ENCODE measurements at regions not wholly inside any gene's neighbourhood (a gene's known extent, or its start where the extent isn't known, plus 50 kb on each side); places are given as distances from the start of the nearest gene placed in this dataset.

GRCh38 chr13:97057176-97057575 is 62.9 kb upstream of the OXGR1 start:
- no peak for DNase-seq (ENCODE audit: low read depth in 2 of 2)

GRCh38 chr13:97058391-97058790 is 64.1 kb upstream of the OXGR1 start:
- no peak for DNase-seq (ENCODE audit: low read depth in 2 of 2)

GRCh38 chr13:97058926-97059325 is 64.7 kb upstream of the OXGR1 start:
- DNase-seq (ENCODE audit: low read depth in 2 of 2), result no peak

- no peak for DNase-seq (ENCODE audit: low read depth in 2 of 2)
These were observed 73.0 kb upstream of the OXGR1 start for GRCh38 chr13:97067017-97067895.

- DNase-seq (ENCODE audit: low read depth in 2 of 2), result no peak
These were observed 73.9 kb upstream of the OXGR1 start for GRCh38 chr13:97068151-97068550.

- no peak for DNase-seq (ENCODE audit: low read depth in 2 of 2)
These were observed 75.0 kb upstream of the OXGR1 start for GRCh38 chr13:97069050-97069815.

GRCh38 chr13:97072297-97072696 is 78.0 kb upstream of the OXGR1 start:
- no peak for DNase-seq (ENCODE audit: low read depth in 2 of 2)

- DNase-seq (ENCODE audit: low read depth in 2 of 2), result no peak
These were observed 80.3 kb upstream of the OXGR1 start for GRCh38 chr13:97074618-97075017.

GRCh38 chr13:97076898-97077297 is 82.6 kb upstream of the OXGR1 start:
- DNase-seq (ENCODE audit: low read depth in 2 of 2), result no peak

- no peak for DNase-seq (ENCODE audit: low read depth in 2 of 2)
These were observed 83.1 kb upstream of the OXGR1 start for GRCh38 chr13:97077341-97077740.

GRCh38 chr13:97079726-97080125 is 85.5 kb upstream of the OXGR1 start:
- DNase-seq (ENCODE audit: low read depth in 2 of 2), result no peak

- DNase-seq (ENCODE audit: low read depth in 2 of 2), result no peak
These were observed 88.4 kb upstream of the OXGR1 start for GRCh38 chr13:97082461-97083207.

GRCh38 chr13:97091196-97091595 is 96.9 kb upstream of the OXGR1 start:
- no peak for DNase-seq (ENCODE audit: low read depth in 2 of 2)

- no peak for DNase-seq (ENCODE audit: low read depth in 2 of 2)
These were observed 106.5 kb upstream of the OXGR1 start for GRCh38 chr13:97100821-97101220.

- no peak for DNase-seq (ENCODE audit: low read depth in 2 of 2)
These were observed 107.8 kb upstream of the OXGR1 start for GRCh38 chr13:97101912-97102708.

- no peak for DNase-seq (ENCODE audit: low read depth in 2 of 2)
These were observed 112.0 kb upstream of the OXGR1 start for GRCh38 chr13:97106323-97106722.

- DNase-seq (ENCODE audit: low read depth in 2 of 2), result no peak
These were observed 113.7 kb upstream of the OXGR1 start for GRCh38 chr13:97107815-97108529.

- DNase-seq (ENCODE audit: low read depth in 2 of 2), result no peak
These were observed 113.6 kb upstream of the MBNL2 start for GRCh38 chr13:97108530-97108900.

- no peak for DNase-seq (ENCODE audit: low read depth in 2 of 2)
These were observed 112.9 kb upstream of the MBNL2 start for GRCh38 chr13:97109256-97109655.

GRCh38 chr13:97109841-97110492 is 112.2 kb upstream of the MBNL2 start:
- DNase-seq (ENCODE audit: low read depth in 2 of 2), result peak; percentile 57 to 58
